ENCODE measurements at regions not wholly inside any gene's neighbourhood (a gene's known extent, or its start where the extent isn't known, plus 50 kb on each side); places are given as distances from the start of the nearest gene placed in this dataset.

DNA sequence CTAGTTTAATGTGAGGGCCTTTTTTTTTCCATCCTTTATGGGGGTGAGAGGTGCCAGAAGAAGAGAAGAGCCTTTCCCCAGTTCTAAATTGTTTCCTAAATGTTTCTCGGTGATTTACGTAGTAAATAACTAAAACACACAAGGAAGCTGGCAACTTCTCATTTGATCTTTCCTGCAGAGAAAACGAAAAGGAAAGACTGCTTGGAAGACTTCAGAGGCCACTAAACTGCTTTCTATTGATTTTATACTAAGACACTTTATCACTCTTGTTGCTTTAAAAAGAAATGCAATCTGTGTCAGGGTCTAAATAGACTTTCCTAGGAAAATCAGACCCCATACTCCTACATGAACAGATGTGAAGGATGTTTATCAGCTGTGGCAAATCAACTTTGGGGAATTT lies 52.1 kb upstream of the KAZN start:
- FAIRE-seq: no peak
- no peak overlapping the region for H3K27ac ChIP-seq
- H3K4me1 ChIP-seq: no peaks in the 10 kb centered on the region
- POLR2A ChIA-PET: no interaction called here
- 0% methylated on average over 3 of the region's 3 CpGs for WGBS (ENCODE audit: missing lambda C conversion rate)
- H3K9me3 ChIP-seq: no peaks in the 10 kb centered on the region
- no peak for ATAC-seq
- H3K4me3 ChIP-seq: no peak overlapping the region
- CTCF ChIA-PET: no interaction called here
- no peak overlapping the region for H3K4me2 ChIP-seq
- no peak for DNase-seq (ENCODE audit: low read depth in 1 of 2, low spot score in 1 of 2)
- TF ChIP-seq JUN (IDR thresholded peaks at IDR 0.05): no peak
- TF ChIP-seq TP53 (CRISPR knock-in tag; IDR thresholded peaks at IDR 0.05): no peak
- TF ChIP-seq REST (IDR thresholded peaks at IDR 0.05): no peak
- no peak for TF ChIP-seq SMC3 (IDR thresholded peaks at IDR 0.05)
- no peak for TF ChIP-seq FOXS1 (CRISPR knock-in tag; IDR thresholded peaks at IDR 0.05)
- TF ChIP-seq ESRRA (IDR thresholded peaks at IDR 0.05; ENCODE audit: borderline replicate concordance, low read length): no peak
- no peak for TF ChIP-seq PHF8 (IDR thresholded peaks at IDR 0.05; ENCODE audit: borderline replicate concordance, low read depth)
- no peak for TF ChIP-seq HOXB13 (CRISPR knock-in tag; IDR thresholded peaks at IDR 0.05; ENCODE audit: low read depth)
- no peak for TF ChIP-seq USF2 (IDR thresholded peaks at IDR 0.05)

Small RNA genes lying in the stretch of these regions (small RNA-seq; reads per million reads assigned to genes)
- 0.08 to 4.2 (median 0.84) reads per million in 6 experiments for gene RNU6-1265P
